Adrenal gland (tissue), 5 donors: ENCODE measurements at regions not wholly inside any gene's neighbourhood (a gene's known extent, or its start where the extent isn't known, plus 50 kb on each side); places are given as distances from the start of the nearest gene placed in this dataset.

ENCODE experiments used
- POLR2A ChIP-seq, 2 donors: fragments of 450-650 bp; IDR thresholded peaks; one replicate each; pipeline ENCODE4 v1.6.1; 2017; ENCODE audit warnings: antibody characterized with exemption in 2 of 2, mild to moderate bottlenecking in 2 of 2, moderate library complexity in 1 of 2
- TF ChIP-seq, protein P1 (sequence below), 6 experiments: fragments of 450-650 bp in 4 of 6; fragments of 200-600 bp in 2 of 6; sonication (generic) in 1 of 6; IDR thresholded peaks; 1 replicate in 5 of 6; 2 replicates in 1 of 6; pipeline versions ENCODE4 v1.5.1 to v1.8.0; 2016 to 2021; ENCODE audit warnings: antibody characterized with exemption in 6 of 6, mild to moderate bottlenecking in 2 of 6, moderate library complexity in 1 of 6
- donor health status: DM: no; HTN: no; CAD: no.

- TF ChIP-seq, protein P1, sequence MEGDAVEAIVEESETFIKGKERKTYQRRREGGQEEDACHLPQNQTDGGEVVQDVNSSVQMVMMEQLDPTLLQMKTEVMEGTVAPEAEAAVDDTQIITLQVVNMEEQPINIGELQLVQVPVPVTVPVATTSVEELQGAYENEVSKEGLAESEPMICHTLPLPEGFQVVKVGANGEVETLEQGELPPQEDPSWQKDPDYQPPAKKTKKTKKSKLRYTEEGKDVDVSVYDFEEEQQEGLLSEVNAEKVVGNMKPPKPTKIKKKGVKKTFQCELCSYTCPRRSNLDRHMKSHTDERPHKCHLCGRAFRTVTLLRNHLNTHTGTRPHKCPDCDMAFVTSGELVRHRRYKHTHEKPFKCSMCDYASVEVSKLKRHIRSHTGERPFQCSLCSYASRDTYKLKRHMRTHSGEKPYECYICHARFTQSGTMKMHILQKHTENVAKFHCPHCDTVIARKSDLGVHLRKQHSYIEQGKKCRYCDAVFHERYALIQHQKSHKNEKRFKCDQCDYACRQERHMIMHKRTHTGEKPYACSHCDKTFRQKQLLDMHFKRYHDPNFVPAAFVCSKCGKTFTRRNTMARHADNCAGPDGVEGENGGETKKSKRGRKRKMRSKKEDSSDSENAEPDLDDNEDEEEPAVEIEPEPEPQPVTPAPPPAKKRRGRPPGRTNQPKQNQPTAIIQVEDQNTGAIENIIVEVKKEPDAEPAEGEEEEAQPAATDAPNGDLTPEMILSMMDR (IDR thresholded peaks at IDR 0.05): no peak
- no peak for TF ChIP-seq POLR2A (IDR thresholded peaks at IDR 0.05)
Measured at GRCh38 chr21:15255763-15256162, 191.0 kb upstream of the NRIP1 start.
